Left lung (tissue), 4 donors: ENCODE measurements at regions not wholly inside any gene's neighbourhood (a gene's known extent, or its start where the extent isn't known, plus 50 kb on each side); places are given as distances from the start of the nearest gene placed in this dataset.
A peak's percentile ranks its signal among the peaks of the same experiment; 100 is the strongest.

Experiments
- ATAC-seq: fragments of 200-7000 bp; cut with Tn5 transposase; one replicate; pipeline ENCODE4 v1.9.1; 2020; ENCODE audit warnings: moderate library complexity
- DNase-seq, 4 donors: peaks; one replicate each; pipeline ENCODE4 v3.0.0-alpha.2; 2013 to 2020
- H3K27ac ChIP-seq, 2 donors: fragments of 200-600 bp; sonication (generic) in 1 of 2; one replicate each; pipeline versions ENCODE4 v1.5.0 to v1.8.0; 2020 to 2021
- H3K27me3 ChIP-seq, 2 donors: fragments of 200-600 bp; sonication (generic) in 1 of 2; one replicate each; pipeline versions ENCODE4 v1.5.0 to v1.8.0; 2020 to 2021
- H3K36me3 ChIP-seq, 2 donors: fragments of 200-600 bp; sonication (generic) in 1 of 2; one replicate each; pipeline versions ENCODE4 v1.5.0 to v1.8.0; 2020 to 2021
- H3K4me1 ChIP-seq, 2 donors: fragments of 200-600 bp; one replicate each; pipeline ENCODE4 v1.8.0; 2021
- H3K4me3 ChIP-seq, 2 donors: fragments of 200-600 bp; sonication (generic) in 1 of 2; one replicate each; pipeline versions ENCODE4 v1.5.0 to v1.8.0; 2020 to 2021; ENCODE audit warnings: mild to moderate bottlenecking in 1 of 2
- H3K9me3 ChIP-seq, 2 donors: fragments of 200-600 bp; sonication (generic) in 1 of 2; one replicate each; pipeline versions ENCODE4 v1.5.0 to v1.8.0; 2020 to 2021
- intact Hi-C, 2 donors: fragments of 100-400 bp; cut with DNase I; formaldehyde crosslinking; loops; one replicate each; pipeline versions ENCODE4 v1.11.2 to v1.14.2; 2022
- TF ChIP-seq, protein P1 (sequence below), 2 donors: fragments of 200-600 bp; sonication (generic) in 1 of 2; IDR thresholded peaks; one replicate each; pipeline versions ENCODE4 v1.5.0 to v1.8.0; 2021; ENCODE audit warnings: antibody characterized with exemption in 2 of 2
- donor health status: DM: no; HTN: yes; CAD: no.
- donor health status: DM: no; HTN: no; CAD: no.

DNA sequence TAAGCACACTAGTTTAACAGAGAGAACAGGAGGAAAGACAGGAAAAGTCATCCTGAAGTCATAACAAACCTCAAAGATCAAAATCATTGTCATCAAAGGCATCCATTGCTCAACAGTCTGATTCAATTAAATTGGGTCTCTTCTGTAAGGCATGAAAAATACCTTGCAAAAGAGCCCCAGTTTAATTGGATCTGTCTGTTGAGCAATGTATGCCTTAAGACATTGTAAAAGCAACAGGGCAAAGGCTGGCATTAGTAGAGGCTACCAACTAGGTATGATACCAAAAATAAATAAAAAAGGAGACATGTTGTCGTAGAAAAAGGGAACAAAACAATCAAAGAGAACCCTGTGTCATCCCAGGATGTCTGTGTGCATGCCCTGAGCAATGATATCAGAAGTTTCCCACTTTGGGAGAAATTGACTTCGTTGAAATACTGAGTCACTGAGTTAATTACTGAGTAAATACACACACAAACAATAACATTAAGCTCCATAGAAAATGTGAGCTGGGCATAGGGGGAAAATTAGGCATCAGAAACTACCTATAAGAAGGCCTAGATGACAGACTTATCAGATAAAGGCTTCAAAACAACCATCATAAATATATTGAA lies 1013.8 kb upstream of the CITED2 start:
- intact Hi-C loops = no loop called here
- peak; percentile 18 for ATAC-seq
- H3K27ac ChIP-seq = no peak overlapping the region
- no peak overlapping the region for H3K4me3 ChIP-seq
- TF ChIP-seq, protein P1, sequence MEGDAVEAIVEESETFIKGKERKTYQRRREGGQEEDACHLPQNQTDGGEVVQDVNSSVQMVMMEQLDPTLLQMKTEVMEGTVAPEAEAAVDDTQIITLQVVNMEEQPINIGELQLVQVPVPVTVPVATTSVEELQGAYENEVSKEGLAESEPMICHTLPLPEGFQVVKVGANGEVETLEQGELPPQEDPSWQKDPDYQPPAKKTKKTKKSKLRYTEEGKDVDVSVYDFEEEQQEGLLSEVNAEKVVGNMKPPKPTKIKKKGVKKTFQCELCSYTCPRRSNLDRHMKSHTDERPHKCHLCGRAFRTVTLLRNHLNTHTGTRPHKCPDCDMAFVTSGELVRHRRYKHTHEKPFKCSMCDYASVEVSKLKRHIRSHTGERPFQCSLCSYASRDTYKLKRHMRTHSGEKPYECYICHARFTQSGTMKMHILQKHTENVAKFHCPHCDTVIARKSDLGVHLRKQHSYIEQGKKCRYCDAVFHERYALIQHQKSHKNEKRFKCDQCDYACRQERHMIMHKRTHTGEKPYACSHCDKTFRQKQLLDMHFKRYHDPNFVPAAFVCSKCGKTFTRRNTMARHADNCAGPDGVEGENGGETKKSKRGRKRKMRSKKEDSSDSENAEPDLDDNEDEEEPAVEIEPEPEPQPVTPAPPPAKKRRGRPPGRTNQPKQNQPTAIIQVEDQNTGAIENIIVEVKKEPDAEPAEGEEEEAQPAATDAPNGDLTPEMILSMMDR (IDR thresholded peaks at IDR 0.05) = no peak
- H3K9me3 ChIP-seq = peaks cover 0 to 13% of the 10 kb centered on the region in 2 donors
- no peak for DNase-seq
- no peaks in the 10 kb centered on the region for H3K4me1 ChIP-seq
- H3K36me3 ChIP-seq = no peaks in the 10 kb centered on the region
- H3K27me3 ChIP-seq = no peaks in the 10 kb centered on the region

GRCh38 chr6:140385679-140386078 lies 1011.2 kb upstream of the CITED2 start:
- Histone ChIP-seq H3K36me3 (no peaks in the 10 kb centered on the region), H3K4me3 (no peak overlapping the region), H3K27me3 (no peaks in the 10 kb centered on the region), H3K9me3 (peaks cover 0 to 13% of the 10 kb centered on the region in 2 donors), H3K4me1 (peaks cover 0 to 4% of the 10 kb centered on the region in 2 donors), H3K27ac (no peak overlapping the region)
- TF ChIP-seq, protein P1 (IDR thresholded peaks at IDR 0.05) = no peak
- ATAC-seq (no peak), DNase-seq (no peak)
- intact Hi-C loops = no loop called here

DNA sequence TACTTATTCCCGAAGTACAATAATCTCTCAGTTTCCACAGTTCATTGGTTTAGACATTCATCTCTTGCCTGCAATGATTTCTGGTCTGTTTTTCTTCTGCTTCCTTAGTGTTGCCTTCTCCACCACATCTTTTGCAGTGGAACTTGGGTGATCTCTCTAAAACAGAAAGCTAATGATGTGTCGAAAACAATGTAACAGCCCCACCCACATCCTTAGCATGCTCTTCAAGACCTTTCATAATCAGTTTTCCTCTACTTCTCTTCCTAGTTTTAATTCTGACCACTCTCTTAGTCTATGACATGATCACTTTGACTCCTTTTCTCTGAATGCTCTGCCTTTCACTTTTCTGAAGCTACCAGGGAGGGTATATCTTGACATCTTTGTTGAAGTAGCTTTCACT lies 1007.9 kb upstream of the CITED2 start:
- TF ChIP-seq, protein P1 (IDR thresholded peaks at IDR 0.05) = no peak
- no peak for ATAC-seq
- H3K27ac ChIP-seq = no peak overlapping the region
- intact Hi-C loops = no loop called here
- peaks cover 0 to 5% of the 10 kb centered on the region in 2 donors for H3K4me1 ChIP-seq
- H3K36me3 ChIP-seq = no peaks in the 10 kb centered on the region
- H3K4me3 ChIP-seq = no peak overlapping the region
- DNase-seq = no peak
- H3K27me3 ChIP-seq = no peaks in the 10 kb centered on the region
- peaks cover 0 to 13% of the 10 kb centered on the region in 2 donors for H3K9me3 ChIP-seq

DNA sequence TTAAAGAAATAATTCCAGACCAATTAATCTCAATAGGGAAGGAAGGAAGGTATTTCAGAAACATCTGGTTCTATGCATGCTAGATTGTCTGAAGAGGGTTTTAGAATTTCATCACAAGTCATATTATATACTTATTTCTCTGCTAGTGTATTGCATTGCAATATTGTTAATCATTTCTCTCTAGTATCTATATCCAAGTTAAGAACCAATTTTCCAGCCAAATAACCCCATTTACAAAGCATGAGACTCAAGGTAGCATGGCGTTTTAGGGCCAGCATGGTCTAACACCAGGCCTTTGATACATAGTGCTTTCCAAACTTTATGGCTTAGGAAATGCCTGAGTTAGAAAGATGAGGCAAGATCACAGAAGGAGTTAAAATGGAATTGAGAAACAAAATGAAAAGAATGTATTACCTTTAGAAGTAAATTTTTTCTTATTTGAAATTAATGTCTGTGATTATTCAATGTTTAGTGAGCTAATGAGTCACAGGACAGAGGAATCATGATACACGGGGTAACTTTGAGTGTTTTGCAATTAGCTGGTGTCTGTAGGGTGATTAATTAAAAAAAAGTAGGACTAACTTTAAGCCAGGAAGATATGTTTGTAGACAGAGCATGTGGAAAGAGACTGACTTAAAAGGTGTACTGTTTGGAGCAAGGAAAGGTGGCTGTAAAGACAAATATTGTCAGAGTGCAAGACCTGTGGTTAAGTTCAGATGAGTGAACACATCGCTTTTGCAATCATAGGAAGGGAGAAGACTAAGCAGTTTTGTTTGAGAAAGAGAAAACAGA lies 1006.2 kb upstream of the CITED2 start:
- H3K27me3 ChIP-seq = no peaks in the 10 kb centered on the region
- no peaks in the 10 kb centered on the region for H3K36me3 ChIP-seq
- no peak for DNase-seq
- no peak overlapping the region for H3K4me3 ChIP-seq
- H3K9me3 ChIP-seq = peaks cover 0 to 10% of the 10 kb centered on the region in 2 donors
- no peak for ATAC-seq
- TF ChIP-seq, protein P1 (IDR thresholded peaks at IDR 0.05) = no peak
- H3K27ac ChIP-seq = peak overlapping the region in 1 of 2 donors; percentile 7
- H3K4me1 ChIP-seq = peaks cover 0 to 5% of the 10 kb centered on the region in 2 donors
- intact Hi-C loops = no loop called here

GRCh38 chr6:140379919-140380318 lies 1005.5 kb upstream of the CITED2 start:
- ATAC-seq (no peak), DNase-seq (no peak)
- H3K27ac ChIP-seq = no peak overlapping the region
- H3K27me3 ChIP-seq = no peaks in the 10 kb centered on the region
- H3K4me1 ChIP-seq = peaks cover 0 to 5% of the 10 kb centered on the region in 2 donors
- H3K9me3 ChIP-seq = peaks cover 0 to 3% of the 10 kb centered on the region in 2 donors
- intact Hi-C loops = no loop called here
- TF ChIP-seq, protein P1 (IDR thresholded peaks at IDR 0.05) = no peak
- no peak overlapping the region for H3K4me3 ChIP-seq
- H3K36me3 ChIP-seq = no peaks in the 10 kb centered on the region
